Hematopoietic multipotent progenitor cell treated with erythropoietin and hydrocortisone succinate and interleukin-3 and kit ligand, for 15 days (in vitro differentiated cells): ENCODE measurements at regions not wholly inside any gene's neighbourhood (a gene's known extent, or its start where the extent isn't known, plus 50 kb on each side); places are given as distances from the start of the nearest gene placed in this dataset.
A peak's percentile ranks its signal among the peaks of the same experiment; 100 is the strongest.

Source experiments
- DNase-seq: peaks from one replicate; pipeline ENCODE4 v3.0.0-alpha.2; 2015; ENCODE audit warnings: low spot score

DNA sequence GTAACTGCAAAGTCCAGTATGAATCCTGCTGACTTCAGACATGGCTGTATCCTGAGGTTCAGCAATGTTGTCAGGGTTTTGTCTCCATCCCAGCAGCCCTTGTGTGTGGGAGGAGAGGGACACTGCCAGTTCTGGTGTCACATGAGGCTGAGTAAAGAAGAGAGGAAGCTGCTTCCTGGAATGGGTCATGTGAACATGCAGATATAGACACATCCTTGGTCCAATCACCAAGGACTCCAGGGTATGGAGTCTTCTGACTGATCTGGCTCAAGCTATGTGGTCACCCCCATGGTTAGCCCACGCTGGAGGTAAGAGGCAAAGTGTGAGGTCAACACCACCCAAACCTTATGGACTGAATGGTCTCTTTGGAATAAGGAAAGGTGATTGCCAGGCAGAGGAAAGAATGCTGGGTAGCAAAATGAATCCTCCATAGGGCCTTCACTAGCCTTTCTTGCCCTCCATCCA, 134.4 kb upstream of the SLC1A4 start:
- no peak for DNase-seq

DNA sequence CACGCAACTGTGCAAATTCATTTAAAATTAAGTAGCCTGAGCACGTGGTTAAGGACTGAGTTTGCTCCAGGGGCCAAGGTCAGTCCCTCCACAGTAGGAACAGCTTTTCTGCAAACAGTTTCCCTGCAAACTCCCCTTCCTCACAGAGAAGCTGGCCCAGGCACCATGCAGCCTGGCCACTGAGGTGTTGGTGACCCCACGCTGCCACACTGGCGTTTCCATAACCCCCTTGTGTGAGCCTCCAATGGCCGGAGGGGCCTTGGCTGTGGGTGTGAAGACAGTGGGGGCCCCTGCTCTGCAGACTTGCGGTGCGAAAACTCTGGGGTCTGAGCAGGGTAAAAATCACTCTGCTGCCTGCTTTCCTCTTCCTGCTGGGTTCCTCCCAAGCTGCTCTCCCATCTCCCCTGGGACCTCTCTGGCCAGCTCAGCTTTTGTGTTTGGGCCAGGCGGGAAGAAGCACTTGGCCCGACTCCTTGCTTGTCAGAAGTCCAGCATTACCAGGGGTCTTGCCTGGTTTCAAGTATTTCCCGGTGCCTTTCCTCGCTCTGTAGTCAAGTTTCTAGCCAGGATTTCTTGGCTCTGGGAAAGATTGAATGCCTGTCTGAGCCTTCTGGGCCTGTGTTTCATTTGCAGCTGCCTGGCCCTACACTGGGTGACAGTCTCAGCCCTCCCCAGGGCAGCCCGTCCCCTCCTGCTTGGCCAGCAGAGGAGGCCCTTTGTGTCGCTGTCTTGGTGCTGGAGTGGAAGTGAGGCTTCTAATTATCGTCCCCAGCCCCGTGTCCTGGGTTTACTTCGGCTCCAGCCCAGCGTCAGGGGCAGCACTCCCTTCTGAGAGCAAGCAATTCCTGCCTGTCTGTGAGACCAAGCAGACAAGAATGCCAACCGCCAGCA, 131.4 kb upstream of the SLC1A4 start:
- no peak for DNase-seq

DNA sequence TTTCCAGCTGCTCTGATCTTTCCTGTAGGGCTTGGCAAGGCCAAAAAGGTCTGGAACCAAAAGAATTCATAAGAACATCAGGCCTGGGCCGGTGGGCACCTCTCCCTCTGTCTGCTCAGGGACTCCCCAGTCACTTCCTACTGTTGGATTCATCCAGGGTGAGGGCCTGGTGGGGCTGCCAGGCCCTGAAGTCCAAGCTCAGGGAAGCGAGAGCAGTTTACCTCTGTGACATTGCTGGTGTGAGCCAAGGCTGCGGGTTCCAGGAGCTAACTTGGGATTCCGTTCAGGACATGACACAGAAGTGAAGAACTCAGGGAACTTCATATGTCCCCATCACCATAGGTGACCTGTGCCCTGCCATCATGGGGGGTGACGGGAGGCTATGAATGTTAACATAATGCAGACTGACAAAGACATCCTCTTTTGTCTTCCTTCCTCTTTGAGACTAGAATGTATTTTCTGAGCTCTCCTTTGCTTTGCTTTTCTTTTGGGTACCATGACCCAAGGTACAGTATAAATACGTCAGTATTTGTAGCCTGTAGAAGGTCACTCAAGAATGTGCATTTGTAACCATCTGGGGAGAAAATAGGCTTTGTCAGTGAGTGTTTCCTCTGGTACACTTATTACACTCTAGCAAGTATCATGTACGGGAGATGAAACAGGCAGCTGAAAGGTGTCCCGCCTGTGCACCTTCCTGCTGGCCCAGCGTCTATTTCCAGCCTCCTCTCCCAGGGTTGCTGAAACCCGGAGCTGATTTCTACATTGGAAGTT, 130.5 kb upstream of the SLC1A4 start:
- no peak for DNase-seq

DNA sequence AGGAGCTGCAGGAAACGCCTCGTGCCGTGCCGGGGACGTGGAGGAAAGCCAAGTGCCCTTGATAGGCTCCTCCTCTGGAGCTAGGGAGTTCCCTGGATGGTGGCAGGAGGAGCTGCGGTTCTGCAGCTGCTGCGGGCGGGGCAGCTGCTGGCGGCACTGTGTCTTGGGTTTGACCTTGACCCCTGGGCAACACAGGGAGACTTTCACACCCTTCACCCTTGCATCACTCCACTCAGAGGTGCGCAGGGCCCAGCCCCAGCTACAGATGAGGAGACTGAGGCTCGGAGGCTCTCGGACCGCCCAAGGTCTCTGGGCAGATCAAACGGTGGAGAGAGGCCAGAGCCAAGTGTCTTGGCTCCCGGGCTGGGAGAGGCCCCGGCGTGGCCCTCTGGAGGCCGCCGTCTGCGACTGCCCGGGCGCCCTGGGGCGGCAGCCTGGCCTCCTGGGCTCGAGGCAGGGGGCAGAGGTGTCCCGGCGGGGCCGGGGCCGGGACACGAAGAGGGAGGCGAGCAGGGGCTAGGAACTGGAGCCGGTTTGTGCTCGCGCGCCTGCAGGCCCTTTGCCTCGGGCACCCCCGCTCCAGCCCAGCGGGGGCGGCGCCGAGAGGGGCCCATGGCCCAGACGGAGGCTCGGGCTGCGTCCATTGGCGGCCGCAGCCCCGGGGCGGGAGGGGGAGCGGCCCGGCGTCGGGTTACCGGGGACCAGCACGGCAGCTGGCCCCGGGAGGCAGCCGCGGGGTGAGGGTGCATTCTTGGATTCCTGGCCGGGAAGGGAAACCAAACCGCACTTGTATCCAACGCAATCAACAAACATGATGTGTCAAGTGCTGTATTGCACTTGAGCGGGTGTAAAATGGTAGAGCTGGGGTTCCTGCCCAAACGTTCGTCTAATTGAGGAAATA, 129.6 kb upstream of the SLC1A4 start:
- DNase-seq: no peak

DNA sequence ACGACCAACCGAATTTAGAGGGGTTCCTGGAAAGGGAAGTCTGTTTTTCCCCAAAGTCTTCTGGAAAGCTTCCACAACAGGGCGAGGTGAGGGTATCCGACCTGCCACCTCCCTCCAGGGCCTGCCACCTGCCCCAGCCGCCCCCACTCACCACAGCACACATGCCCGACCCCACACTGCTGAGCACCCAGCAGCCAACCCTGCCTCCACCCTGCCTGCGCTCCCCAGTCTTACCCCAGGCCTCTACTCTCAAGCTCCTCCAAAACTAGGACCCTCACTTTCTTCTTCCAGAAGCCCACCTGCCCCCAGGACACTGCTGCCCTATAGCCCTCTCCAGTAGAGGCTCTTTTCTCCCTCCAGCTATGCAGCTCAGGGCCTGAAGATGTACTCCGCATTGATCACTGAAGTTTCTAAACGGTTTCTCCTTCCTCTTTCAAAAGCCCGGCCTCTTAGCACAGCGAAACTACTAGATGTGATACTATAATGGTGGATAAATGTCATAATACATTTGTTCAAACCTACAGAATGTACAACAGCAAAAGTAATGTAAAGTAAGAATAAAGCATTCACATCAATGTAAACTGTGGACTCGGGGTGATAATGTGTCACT, 128.8 kb upstream of the SLC1A4 start:
- DNase-seq: no peak

DNA sequence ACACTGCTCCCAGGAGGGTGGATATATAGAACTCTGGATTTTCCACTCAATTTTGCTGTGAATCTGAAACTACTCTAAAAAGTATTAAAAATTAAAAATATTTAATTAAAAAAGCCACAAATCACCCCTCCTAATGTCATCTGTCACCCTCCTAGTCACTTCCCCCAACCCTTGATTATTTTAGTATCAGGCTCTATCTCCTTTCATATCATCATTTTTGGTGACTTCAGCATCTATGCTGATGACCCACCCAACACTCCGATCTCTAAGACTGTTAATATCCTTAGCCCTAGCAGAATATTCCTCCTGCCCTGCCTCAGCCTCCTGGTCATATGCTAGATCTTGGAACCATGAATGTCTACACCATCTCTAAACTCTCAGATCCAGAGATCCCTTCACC, 128.3 kb upstream of the SLC1A4 start:
- DNase-seq: no peak

DNA sequence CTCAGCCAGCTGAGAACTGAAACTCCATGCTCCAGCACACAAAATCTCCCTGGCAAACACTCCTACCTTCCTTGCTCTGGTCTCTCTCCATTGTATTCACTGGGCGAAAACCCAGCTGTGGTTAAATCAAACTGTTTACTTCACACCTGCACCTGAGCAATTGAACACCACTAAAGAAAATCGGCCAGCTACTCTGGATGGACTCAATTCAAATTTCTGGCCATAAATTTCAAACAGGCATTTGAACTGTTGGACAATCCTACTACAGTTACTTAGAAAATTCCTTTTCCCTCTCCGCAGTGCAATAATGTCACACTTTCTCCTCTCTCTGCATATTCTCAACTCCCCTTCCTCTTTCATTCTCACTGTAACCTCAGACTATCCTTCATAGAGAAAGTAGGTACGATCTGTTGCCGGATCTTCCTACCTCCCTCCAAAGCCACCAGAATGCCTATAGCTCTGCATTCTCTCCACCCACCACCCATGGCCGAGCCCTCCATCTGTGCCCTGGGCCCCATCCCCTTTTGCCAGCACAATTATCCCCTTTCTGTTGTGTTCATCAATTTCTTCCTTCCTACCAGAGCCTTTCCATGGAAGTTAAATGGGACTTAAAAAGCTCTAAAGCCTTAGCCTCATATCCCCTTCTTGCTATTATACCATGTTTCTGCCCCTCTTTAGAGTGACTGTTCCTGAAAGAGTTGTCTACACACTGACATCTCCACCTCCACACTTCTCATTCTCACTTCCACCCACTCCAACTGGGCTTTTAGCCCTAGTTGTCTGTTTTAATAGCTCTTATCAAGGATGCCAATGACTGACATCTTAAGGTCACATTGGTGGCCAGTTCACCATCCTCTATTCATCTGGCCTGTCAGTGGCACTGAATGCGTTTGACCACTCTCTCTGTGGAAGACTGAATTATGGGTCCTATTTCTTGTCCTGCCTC, 127.5 kb upstream of the SLC1A4 start:
- no peak for DNase-seq

DNA sequence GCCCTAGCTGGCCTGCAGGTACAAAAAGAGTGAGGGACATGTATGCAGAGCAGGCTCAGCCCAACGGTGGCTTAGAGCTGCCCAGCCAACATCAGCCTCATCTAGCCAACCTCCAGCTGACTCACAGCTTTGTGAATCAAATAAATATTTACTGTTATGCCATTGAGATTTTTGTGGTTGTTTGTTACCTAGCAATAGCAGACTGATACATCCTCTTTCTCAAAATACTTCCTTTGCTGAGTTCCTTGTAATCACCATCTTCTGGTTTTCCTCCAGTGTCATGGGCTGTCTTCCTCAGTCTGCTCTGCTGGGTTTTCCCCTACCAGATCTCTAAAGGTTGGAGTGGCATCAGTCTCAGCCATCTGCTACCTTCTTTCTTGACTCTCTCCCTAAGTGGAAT, 126.6 kb upstream of the SLC1A4 start:
- no peak for DNase-seq

DNA sequence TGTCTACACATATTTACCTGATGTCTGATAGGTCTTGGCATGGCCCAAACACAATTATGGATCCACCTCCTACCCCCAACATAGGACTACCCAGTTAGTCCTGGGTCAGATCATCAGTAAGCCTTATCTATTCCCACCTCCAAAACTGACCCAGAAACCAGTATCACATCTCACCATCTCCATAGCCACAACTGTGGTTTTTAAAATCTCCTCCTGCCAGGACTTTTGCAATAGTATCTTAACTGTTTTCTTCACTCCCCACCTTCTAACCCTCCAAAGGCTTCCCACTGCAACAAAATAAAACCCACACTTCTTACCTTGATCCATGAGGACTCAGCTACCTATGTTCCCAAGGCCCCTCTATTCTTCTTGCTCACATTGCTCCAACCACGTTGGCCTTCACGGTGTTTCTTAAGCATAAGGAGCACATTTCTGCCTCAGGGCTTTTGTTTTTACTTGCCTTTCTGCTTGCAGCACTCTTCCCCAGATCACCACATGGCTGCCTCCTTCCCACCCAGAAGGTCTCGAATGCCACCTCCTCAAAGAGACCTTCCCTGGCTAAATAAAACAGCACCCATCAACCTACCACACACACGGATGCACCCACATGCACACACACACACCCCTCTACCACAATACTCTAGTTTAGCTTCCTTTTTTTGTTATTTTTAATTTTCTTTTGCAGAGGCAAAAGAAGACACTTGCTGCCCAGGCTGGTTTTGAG, 125.9 kb upstream of the SLC1A4 start:
- DNase-seq: no peak

DNA sequence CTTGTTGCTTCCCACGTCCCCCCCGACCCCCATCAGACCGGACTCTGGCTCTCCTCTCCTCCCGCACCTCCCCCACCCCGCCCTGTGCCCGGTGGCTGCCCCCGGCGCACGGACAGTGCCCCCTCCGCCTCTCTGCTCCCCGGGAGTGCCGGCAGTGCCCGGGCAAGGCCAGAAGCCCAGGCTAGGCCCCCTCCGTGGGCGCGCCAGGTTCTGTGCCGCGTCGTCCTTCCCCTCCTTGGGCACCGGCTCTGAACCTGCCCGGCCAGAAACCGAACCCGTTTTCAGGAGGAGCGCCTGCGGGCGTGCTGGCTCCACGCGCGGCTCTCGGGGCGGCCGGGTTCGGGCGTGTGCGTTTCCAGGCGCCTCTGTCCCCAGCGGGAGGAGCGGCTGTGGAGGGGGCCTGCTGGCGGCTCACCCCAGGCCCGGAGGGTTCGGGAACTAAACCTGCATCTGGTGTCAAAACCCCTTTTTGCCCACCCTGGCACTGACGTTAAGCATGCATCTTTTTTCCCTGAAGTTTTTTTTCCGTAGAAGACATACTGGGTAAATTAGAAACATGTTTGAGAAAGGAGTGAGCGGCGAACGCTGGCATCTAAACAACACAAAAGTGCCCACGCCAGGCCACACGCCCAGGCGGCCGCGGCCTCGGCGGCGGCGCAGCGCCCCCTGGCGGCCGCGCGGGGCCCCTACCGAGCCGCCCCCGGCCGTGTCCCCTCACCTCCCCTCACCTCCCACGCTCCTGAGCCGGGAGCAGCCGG, 123.9 kb upstream of the SLC1A4 start:
- DNase-seq: peak; percentile 65

DNA sequence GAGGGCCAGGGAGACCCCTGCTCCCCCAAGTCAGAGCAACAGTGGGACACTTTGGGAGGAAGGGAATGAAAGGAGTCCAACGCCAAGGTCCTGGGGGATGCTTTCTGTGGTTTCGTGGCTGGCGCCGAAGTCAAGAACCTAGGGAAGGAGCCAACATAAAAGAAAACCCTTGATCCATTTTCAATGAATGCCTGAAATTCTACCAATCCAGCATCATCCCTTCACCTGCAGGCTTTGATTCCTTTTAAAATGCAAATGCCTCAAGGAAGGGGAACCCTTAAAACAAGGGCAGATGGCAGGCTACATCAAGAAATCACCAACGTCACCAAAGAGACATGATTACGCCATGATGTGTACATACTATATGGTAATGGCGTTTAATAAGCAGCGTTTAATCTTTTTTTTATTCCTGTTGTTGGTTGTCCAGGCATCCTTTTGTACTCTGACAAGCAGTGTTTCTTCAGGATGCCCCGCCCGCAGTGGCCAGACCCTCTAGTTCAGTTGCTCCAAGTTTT, 123.3 kb upstream of the SLC1A4 start:
- DNase-seq: no peak

DNA sequence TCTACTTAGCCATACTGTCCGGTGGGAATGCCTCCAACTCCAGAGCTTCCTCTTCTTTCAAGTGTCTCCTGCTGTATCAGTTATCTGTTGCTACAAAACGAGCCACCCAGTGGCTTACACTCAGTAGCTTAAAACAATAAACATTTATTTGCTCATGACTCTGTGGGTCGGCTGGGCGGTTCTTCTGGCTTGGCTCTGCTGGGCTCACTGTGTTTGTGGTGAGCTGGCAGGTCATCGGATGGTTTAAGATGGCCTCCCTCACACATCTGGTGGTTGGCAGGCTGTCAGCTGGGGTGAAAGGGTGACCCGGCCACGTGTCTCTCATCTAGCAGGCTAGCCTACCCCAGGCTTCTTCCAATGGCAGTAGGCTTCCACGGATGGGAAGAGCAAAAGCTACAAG, 122.4 kb upstream of the SLC1A4 start:
- no peak for DNase-seq

DNA sequence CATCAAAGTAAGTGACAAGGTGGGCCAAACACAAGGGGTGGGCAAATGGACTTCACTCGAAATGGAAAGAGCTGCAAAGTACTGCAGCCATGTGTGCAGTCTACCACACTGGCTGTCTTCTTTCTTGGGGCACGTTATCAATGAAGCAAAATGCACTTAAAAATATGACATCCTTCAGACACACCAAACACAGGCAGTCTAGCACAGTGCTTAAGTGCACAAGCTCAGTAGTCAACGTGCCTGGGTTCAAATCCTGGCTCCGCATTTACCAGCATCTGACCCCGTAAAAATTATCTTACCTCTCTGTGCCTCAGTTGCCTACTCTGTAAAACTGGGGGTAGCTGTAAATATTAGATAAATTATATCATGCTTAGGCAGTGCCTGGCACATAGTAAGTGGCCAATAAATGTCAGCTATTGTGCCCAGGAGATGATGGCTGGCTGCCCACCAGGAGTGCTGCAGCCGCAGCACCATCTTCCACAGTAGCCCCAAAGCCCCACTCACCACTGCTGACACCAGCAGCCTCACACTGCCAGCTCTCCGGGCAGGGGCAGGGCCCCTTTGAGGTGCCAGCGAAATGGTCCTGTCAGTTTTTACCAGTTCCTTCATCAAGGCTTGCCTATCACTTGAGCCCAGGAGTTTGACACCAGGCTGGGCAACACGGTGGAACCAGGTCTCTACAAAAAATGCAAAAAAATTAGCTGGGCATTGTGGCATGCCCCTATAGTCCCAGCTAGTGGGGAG, 121.8 kb upstream of the SLC1A4 start:
- DNase-seq: no peak

DNA sequence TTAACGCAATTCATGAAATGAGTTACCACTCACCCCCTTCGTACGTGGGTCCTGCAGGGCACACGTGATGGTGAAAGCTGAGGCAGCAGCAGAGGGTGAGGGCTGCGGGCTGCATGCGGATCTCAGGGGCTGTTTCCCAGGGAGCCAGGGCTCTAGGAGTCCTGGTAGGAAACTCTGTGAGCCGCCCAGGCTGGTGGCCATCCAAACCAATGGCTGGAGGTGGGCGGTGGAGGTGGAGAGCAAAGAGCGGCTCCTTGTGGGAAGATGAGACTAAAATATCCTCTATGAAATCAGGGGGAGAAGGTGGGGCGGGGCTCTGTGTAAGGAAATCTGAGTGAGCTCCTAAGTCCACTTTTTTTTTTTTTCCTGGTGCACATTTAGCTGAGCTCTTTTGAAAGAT, 120.1 kb upstream of the SLC1A4 start:
- DNase-seq: no peak

DNA sequence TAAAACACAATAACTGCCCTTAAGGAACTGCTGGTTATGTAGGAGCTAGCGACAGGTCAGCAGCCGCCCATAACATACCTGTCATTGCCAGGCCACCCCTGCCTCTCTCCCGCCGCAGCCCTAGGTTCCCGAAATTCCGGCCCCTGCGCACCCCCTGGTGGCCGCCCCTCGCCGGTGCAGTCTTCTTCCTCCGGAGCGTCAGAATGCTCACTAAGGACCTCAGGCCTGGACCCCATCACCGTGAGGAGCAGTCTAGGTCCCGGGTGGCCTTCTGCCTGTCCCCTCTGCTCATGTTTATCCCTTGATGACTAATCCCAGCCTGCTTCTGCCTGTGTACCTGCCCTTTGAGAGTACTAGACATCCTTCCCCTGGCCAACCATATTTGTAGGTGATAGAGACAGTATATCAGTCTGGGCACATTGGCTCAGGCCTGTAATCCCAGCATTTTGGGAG, 115.7 kb upstream of the SLC1A4 start:
- peak; percentile 67 for DNase-seq

DNA sequence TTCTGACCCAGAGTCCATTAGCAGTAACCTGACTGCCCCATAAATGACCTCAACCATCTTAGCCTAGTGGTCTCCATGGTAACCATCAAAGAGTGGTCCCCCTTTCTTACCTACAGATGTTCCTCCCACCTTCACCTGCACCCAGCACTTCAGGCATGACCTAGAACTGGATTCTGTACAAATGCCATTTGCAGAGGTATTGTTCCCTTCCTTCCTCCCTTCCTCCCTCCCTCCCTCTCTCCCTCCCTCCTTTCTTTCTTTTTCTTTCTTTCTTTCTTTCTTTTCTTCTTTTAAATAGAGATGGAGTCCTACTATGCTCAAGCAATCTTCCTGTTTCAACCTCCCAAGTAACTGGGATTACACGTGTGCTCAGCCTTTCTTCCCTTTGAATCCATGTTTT, 114.6 kb upstream of the SLC1A4 start:
- DNase-seq: no peak

DNA sequence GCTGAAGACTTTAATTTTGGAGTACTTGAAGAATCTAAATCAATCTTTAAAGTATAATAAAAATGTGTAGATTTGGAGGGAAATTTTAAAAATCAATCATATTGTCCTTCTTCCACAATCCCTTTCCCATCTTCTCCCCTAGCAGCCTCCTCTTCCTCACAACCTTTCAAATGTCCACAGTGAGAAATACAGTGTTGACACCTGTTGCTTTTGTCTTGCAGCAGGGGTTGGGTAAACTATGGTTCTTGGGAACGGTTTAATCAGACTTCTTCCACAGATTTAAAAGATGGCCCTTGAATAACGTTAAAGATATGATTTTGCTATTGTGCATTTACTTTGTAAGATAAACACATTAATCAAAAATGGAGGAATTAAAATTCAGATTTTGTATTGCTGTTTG, 113.8 kb upstream of the SLC1A4 start:
- no peak for DNase-seq

DNA sequence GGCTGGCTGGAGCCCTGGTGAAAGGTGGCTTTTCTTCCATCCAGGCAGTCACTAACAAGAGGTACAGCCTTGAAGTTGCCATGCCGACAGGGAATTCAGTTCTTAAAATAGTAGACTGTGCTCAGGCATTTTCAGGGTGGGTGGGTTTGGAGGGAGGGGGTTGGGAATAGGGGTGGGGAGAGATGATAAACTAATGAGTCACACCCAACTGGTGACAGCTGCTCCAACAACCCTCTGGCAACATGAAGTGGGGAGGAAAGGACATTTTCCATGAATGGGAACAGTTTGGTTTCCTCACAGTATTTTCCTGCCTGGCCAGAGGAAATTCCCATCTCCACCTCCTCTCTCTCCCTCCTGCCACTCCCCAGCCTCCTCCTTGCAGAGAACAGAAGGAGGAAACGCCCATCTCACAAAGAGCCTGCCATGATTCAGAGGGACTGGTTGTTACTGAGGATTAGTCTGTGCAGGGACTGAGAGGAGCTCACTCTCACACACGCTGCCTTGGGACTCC, 113.0 kb upstream of the SLC1A4 start:
- no peak for DNase-seq
